ENCODE measurements at regions not wholly inside any gene's neighbourhood (a gene's known extent, or its start where the extent isn't known, plus 50 kb on each side); places are given as distances from the start of the nearest gene placed in this dataset.

DNA sequence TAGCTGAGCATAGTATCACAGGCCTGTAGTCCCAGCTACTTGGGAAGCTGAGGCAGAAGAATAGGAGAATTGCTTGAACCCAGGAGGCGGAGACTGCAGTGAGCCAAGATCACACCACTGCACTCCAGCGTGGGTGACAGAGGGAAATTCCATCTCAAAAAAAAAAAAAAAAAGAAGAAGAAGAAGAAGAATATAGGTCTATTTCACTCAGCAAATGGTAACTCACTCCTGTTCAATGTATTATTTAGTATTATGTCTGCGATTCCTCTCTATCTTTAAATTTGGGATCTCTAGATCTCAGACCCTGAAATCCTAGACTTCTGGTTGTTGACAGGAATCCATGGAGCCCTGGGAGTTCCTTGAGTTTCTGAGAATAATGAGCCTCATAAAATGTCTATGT is 98.6 kb downstream of the HFE start:
- no peak for DNase-seq (ENCODE audit: low spot score)
- peak overlapping the region; percentile 90; the same call in 1 of the 3 replicates for H3K4me3 Mint-ChIP-seq
- peaks cover 47% of the 10 kb centered on the region for H3K4me1 Mint-ChIP-seq
- H3K9me2 ChIP-seq (ENCODE audit: insufficient read depth) = no peaks in the 10 kb centered on the region
- H3K4me1 ChIP-seq (ENCODE audit: insufficient read depth) = peaks cover 24% of the 10 kb centered on the region
- peaks cover 25% of the 10 kb centered on the region for H3K27me3 Mint-ChIP-seq (ENCODE audit: insufficient read depth, low read depth, poor library complexity)
- no peak for ATAC-seq
- H3K9me3 Mint-ChIP-seq = peaks cover 4% of the 10 kb centered on the region; the same call in 2 of the 3 replicates
- no peaks in the 10 kb centered on the region for H3K36me3 Mint-ChIP-seq (ENCODE audit: low read depth)
- H3K4me3 ChIP-seq = no peak overlapping the region
- peak overlapping the region; percentile 100; the same call in 1 of the 2 replicates for H3K27ac Mint-ChIP-seq
- no peak overlapping the region for H3K27ac ChIP-seq (ENCODE audit: low read depth)
- no peak for TF ChIP-seq REST (IDR thresholded peaks at IDR 0.05; ENCODE audit: unreplicated experiment)
- TF ChIP-seq CREB1 (CRISPR knock-in tag; IDR thresholded peaks at IDR 0.05; ENCODE audit: low read depth) = no peak
- TF ChIP-seq, protein P1, sequence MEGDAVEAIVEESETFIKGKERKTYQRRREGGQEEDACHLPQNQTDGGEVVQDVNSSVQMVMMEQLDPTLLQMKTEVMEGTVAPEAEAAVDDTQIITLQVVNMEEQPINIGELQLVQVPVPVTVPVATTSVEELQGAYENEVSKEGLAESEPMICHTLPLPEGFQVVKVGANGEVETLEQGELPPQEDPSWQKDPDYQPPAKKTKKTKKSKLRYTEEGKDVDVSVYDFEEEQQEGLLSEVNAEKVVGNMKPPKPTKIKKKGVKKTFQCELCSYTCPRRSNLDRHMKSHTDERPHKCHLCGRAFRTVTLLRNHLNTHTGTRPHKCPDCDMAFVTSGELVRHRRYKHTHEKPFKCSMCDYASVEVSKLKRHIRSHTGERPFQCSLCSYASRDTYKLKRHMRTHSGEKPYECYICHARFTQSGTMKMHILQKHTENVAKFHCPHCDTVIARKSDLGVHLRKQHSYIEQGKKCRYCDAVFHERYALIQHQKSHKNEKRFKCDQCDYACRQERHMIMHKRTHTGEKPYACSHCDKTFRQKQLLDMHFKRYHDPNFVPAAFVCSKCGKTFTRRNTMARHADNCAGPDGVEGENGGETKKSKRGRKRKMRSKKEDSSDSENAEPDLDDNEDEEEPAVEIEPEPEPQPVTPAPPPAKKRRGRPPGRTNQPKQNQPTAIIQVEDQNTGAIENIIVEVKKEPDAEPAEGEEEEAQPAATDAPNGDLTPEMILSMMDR (conservative IDR thresholded peaks at IDR 0.05; ENCODE audit: low read depth in 2 of 2) = no peak
- TF ChIP-seq NANOG (IDR thresholded peaks at IDR 0.05; ENCODE audit: borderline replicate concordance) = no peak
- no peak for TF ChIP-seq EZH2 (IDR thresholded peaks at IDR 0.05; ENCODE audit: low read depth, unreplicated experiment)
- no peak for TF ChIP-seq POLR2AphosphoS5 (IDR thresholded peaks at IDR 0.05; ENCODE audit: low read depth)
- TF ChIP-seq ETS1 (IDR thresholded peaks at IDR 0.05) = no peak
- no peak for TF ChIP-seq JUNB (IDR thresholded peaks at IDR 0.05; ENCODE audit: unreplicated experiment)
- TF ChIP-seq, protein P2, sequence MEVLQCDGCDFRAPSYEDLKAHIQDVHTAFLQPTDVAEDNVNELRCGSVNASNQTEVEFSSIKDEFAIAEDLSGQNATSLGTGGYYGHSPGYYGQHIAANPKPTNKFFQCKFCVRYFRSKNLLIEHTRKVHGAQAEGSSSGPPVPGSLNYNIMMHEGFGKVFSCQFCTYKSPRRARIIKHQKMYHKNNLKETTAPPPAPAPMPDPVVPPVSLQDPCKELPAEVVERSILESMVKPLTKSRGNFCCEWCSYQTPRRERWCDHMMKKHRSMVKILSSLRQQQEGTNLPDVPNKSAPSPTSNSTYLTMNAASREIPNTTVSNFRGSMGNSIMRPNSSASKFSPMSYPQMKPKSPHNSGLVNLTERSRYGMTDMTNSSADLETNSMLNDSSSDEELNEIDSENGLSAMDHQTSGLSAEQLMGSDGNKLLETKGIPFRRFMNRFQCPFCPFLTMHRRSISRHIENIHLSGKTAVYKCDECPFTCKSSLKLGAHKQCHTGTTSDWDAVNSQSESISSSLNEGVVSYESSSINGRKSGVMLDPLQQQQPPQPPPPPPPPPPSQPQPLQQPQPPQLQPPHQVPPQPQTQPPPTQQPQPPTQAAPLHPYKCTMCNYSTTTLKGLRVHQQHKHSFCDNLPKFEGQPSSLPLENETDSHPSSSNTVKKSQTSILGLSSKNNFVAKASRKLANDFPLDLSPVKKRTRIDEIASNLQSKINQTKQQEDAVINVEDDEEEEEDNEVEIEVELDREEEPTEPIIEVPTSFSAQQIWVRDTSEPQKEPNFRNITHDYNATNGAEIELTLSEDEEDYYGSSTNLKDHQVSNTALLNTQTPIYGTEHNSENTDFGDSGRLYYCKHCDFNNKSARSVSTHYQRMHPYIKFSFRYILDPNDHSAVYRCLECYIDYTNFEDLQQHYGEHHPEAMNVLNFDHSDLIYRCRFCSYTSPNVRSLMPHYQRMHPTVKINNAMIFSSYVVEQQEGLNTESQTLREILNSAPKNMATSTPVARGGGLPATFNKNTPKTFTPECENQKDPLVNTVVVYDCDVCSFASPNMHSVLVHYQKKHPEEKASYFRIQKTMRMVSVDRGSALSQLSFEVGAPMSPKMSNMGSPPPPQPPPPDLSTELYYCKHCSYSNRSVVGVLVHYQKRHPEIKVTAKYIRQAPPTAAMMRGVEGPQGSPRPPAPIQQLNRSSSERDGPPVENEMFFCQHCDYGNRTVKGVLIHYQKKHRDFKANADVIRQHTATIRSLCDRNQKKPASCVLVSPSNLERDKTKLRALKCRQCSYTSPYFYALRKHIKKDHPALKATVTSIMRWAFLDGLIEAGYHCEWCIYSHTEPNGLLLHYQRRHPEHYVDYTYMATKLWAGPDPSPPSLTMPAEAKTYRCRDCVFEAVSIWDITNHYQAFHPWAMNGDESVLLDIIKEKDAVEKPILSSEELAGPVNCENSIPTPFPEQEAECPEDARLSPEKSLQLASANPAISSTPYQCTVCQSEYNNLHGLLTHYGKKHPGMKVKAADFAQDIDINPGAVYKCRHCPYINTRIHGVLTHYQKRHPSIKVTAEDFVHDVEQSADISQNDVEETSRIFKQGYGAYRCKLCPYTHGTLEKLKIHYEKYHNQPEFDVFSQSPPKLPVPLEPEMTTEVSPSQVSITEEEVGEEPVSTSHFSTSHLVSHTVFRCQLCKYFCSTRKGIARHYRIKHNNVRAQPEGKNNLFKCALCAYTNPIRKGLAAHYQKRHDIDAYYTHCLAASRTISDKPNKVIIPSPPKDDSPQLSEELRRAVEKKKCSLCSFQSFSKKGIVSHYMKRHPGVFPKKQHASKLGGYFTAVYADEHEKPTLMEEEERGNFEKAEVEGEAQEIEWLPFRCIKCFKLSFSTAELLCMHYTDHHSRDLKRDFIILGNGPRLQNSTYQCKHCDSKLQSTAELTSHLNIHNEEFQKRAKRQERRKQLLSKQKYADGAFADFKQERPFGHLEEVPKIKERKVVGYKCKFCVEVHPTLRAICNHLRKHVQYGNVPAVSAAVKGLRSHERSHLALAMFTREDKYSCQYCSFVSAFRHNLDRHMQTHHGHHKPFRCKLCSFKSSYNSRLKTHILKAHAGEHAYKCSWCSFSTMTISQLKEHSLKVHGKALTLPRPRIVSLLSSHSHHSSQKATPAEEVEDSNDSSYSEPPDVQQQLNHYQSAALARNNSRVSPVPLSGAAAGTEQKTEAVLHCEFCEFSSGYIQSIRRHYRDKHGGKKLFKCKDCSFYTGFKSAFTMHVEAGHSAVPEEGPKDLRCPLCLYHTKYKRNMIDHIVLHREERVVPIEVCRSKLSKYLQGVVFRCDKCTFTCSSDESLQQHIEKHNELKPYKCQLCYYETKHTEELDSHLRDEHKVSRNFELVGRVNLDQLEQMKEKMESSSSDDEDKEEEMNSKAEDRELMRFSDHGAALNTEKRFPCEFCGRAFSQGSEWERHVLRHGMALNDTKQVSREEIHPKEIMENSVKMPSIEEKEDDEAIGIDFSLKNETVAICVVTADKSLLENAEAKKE (CRISPR knock-in tag; IDR thresholded peaks at IDR 0.05) = no peak
- TF ChIP-seq ZNF114 (CRISPR knock-in tag; IDR thresholded peaks at IDR 0.05) = no peak
- no peak for TF ChIP-seq STAT1 (IDR thresholded peaks at IDR 0.05; ENCODE audit: unreplicated experiment)
- no peak for TF ChIP-seq EZH2phosphoT487 (IDR thresholded peaks at IDR 0.05; ENCODE audit: unreplicated experiment)
- TF ChIP-seq ZNF331 (CRISPR knock-in tag; IDR thresholded peaks at IDR 0.05; ENCODE audit: low read depth) = no peak
- no peaks in the 10 kb centered on the region for H3K79me2 ChIP-seq (replicated peaks; ENCODE audit: insufficient read depth)
- H3K27me3 ChIP-seq (ENCODE audit: insufficient read depth) = no peaks in the 10 kb centered on the region
- H2AFZ ChIP-seq = no peak overlapping the region
- H3F3A ChIP-seq (replicated peaks; ENCODE audit: low read depth) = peaks cover 10% of the 10 kb centered on the region
- no peaks in the 10 kb centered on the region for H3K36me3 ChIP-seq (ENCODE audit: insufficient read depth)
- peak overlapping the region; percentile 90; the same call in 1 of the 2 replicates for H3K4me2 ChIP-seq
- no peaks in the 10 kb centered on the region for H4K20me1 ChIP-seq (replicated peaks; ENCODE audit: insufficient read depth)
